ENCODE measurements at regions not wholly inside any gene's neighbourhood (a gene's known extent, or its start where the extent isn't known, plus 50 kb on each side); places are given as distances from the start of the nearest gene placed in this dataset.

- 91 to 93% methylated on average over 8 to 10 of the region's 10 CpGs for WGBS, 2 experiments
- Histone ChIP-seq H3K4me3 (ENCODE audit: insufficient read depth, low read depth, low read length) (no peak overlapping the region), H3K27me3 (ENCODE audit: control insufficient read depth, insufficient read depth, low read length, poor library complexity, severe bottlenecking) (peaks cover 7% of the 10 kb centered on the region), H3K27ac (ENCODE audit: insufficient read depth, low read depth, low read length, poor library complexity, severe bottlenecking) (no peak overlapping the region), H3K36me3 (ENCODE audit: control insufficient read depth, insufficient read depth, low read length) (no peaks in the 10 kb centered on the region), H3K9me3 (ENCODE audit: control insufficient read depth, low read length) (no peaks in the 10 kb centered on the region), H3K4me1 (ENCODE audit: control insufficient read depth, insufficient read depth, low read length) (peaks cover 13% of the 10 kb centered on the region)
These were observed 84.8 kb upstream of the PRDM11 start for GRCh38 chr11:45061641-45062040.

GRCh38 chr11:45062115-45062514 is 84.3 kb upstream of the PRDM11 start:
- no peak overlapping the region for H3K27ac ChIP-seq (ENCODE audit: insufficient read depth, low read depth, low read length, poor library complexity, severe bottlenecking)
- 97 to 98% methylated on average over 3 of the region's 3 CpGs for WGBS, 2 experiments
- H3K4me3 ChIP-seq (ENCODE audit: insufficient read depth, low read depth, low read length): no peak overlapping the region
- no peaks in the 10 kb centered on the region for H3K36me3 ChIP-seq (ENCODE audit: control insufficient read depth, insufficient read depth, low read length)
- H3K9me3 ChIP-seq (ENCODE audit: control insufficient read depth, low read length): no peaks in the 10 kb centered on the region
- H3K4me1 ChIP-seq (ENCODE audit: control insufficient read depth, insufficient read depth, low read length): peaks cover 11% of the 10 kb centered on the region
- peaks cover 7% of the 10 kb centered on the region for H3K27me3 ChIP-seq (ENCODE audit: control insufficient read depth, insufficient read depth, low read length, poor library complexity, severe bottlenecking)

GRCh38 chr11:45062974-45063635 is 83.3 kb upstream of the PRDM11 start:
- H3K27me3 ChIP-seq (ENCODE audit: control insufficient read depth, insufficient read depth, low read length, poor library complexity, severe bottlenecking): peaks cover 4% of the 10 kb centered on the region
- no peak overlapping the region for H3K4me3 ChIP-seq (ENCODE audit: insufficient read depth, low read depth, low read length)
- H3K27ac ChIP-seq (ENCODE audit: insufficient read depth, low read depth, low read length, poor library complexity, severe bottlenecking): no peak overlapping the region
- H3K36me3 ChIP-seq (ENCODE audit: control insufficient read depth, insufficient read depth, low read length): no peaks in the 10 kb centered on the region
- 93 to 99% methylated on average over 5 to 6 of the region's 6 CpGs for WGBS, 2 experiments
- no peaks in the 10 kb centered on the region for H3K9me3 ChIP-seq (ENCODE audit: control insufficient read depth, low read length)
- H3K4me1 ChIP-seq (ENCODE audit: control insufficient read depth, insufficient read depth, low read length): peaks cover under 1% of the 10 kb centered on the region

- 83 to 100% methylated on average over 1 of the region's 1 CpG for WGBS, 2 experiments
- H3K4me3 ChIP-seq (ENCODE audit: insufficient read depth, low read depth, low read length): no peak overlapping the region
- no peaks in the 10 kb centered on the region for H3K4me1 ChIP-seq (ENCODE audit: control insufficient read depth, insufficient read depth, low read length)
- no peaks in the 10 kb centered on the region for H3K9me3 ChIP-seq (ENCODE audit: control insufficient read depth, low read length)
- H3K36me3 ChIP-seq (ENCODE audit: control insufficient read depth, insufficient read depth, low read length): no peaks in the 10 kb centered on the region
- H3K27me3 ChIP-seq (ENCODE audit: control insufficient read depth, insufficient read depth, low read length, poor library complexity, severe bottlenecking): no peaks in the 10 kb centered on the region
- no peak overlapping the region for H3K27ac ChIP-seq (ENCODE audit: insufficient read depth, low read depth, low read length, poor library complexity, severe bottlenecking)
These were observed 82.8 kb upstream of the PRDM11 start for GRCh38 chr11:45063669-45064068.

GRCh38 chr11:45067966-45068365 is 78.5 kb upstream of the PRDM11 start:
- Histone ChIP-seq H3K4me3 (ENCODE audit: insufficient read depth, low read depth, low read length) (no peak overlapping the region), H3K9me3 (ENCODE audit: control insufficient read depth, low read length) (no peaks in the 10 kb centered on the region), H3K27me3 (ENCODE audit: control insufficient read depth, insufficient read depth, low read length, poor library complexity, severe bottlenecking) (no peaks in the 10 kb centered on the region), H3K4me1 (ENCODE audit: control insufficient read depth, insufficient read depth, low read length) (no peaks in the 10 kb centered on the region), H3K36me3 (ENCODE audit: control insufficient read depth, insufficient read depth, low read length) (no peaks in the 10 kb centered on the region), H3K27ac (ENCODE audit: insufficient read depth, low read depth, low read length, poor library complexity, severe bottlenecking) (no peak overlapping the region)
- 88 to 90% methylated on average over 1 of the region's 1 CpG for WGBS, 2 experiments

- no peak overlapping the region for H3K27ac ChIP-seq (ENCODE audit: insufficient read depth, low read depth, low read length, poor library complexity, severe bottlenecking)
- no peak overlapping the region for H3K4me3 ChIP-seq (ENCODE audit: insufficient read depth, low read depth, low read length)
- no peaks in the 10 kb centered on the region for H3K27me3 ChIP-seq (ENCODE audit: control insufficient read depth, insufficient read depth, low read length, poor library complexity, severe bottlenecking)
- H3K4me1 ChIP-seq (ENCODE audit: control insufficient read depth, insufficient read depth, low read length): peaks cover 20% of the 10 kb centered on the region
- no peaks in the 10 kb centered on the region for H3K36me3 ChIP-seq (ENCODE audit: control insufficient read depth, insufficient read depth, low read length)
- 97 to 98% methylated on average over 1 of the region's 1 CpG for WGBS, 2 experiments
- H3K9me3 ChIP-seq (ENCODE audit: control insufficient read depth, low read length): no peaks in the 10 kb centered on the region
These were observed 75.2 kb upstream of the PRDM11 start for GRCh38 chr11:45071232-45071631.

- 73 to 75% methylated on average over 11 of the region's 11 CpGs for WGBS, 2 experiments
- H3K27ac ChIP-seq (ENCODE audit: insufficient read depth, low read depth, low read length, poor library complexity, severe bottlenecking): no peak overlapping the region
- no peaks in the 10 kb centered on the region for H3K9me3 ChIP-seq (ENCODE audit: control insufficient read depth, low read length)
- H3K27me3 ChIP-seq (ENCODE audit: control insufficient read depth, insufficient read depth, low read length, poor library complexity, severe bottlenecking): no peaks in the 10 kb centered on the region
- no peak overlapping the region for H3K4me3 ChIP-seq (ENCODE audit: insufficient read depth, low read depth, low read length)
- H3K36me3 ChIP-seq (ENCODE audit: control insufficient read depth, insufficient read depth, low read length): no peaks in the 10 kb centered on the region
- peaks cover 20% of the 10 kb centered on the region for H3K4me1 ChIP-seq (ENCODE audit: control insufficient read depth, insufficient read depth, low read length)
These were observed 72.7 kb upstream of the PRDM11 start for GRCh38 chr11:45073685-45074141.

- Histone ChIP-seq H3K27me3 (ENCODE audit: control insufficient read depth, insufficient read depth, low read length, poor library complexity, severe bottlenecking) (no peaks in the 10 kb centered on the region), H3K4me3 (ENCODE audit: insufficient read depth, low read depth, low read length) (no peak overlapping the region), H3K9me3 (ENCODE audit: control insufficient read depth, low read length) (no peaks in the 10 kb centered on the region), H3K36me3 (ENCODE audit: control insufficient read depth, insufficient read depth, low read length) (no peaks in the 10 kb centered on the region), H3K4me1 (ENCODE audit: control insufficient read depth, insufficient read depth, low read length) (peaks cover 26% of the 10 kb centered on the region), H3K27ac (ENCODE audit: insufficient read depth, low read depth, low read length, poor library complexity, severe bottlenecking) (no peak overlapping the region)
- 81 to 82% methylated on average over 4 of the region's 4 CpGs for WGBS, 2 experiments
These were observed 70.9 kb upstream of the PRDM11 start for GRCh38 chr11:45075519-45075918.

GRCh38 chr11:45075952-45076351 is 70.5 kb upstream of the PRDM11 start:
- WGBS, 2 experiments: 91 to 93% methylated on average over 4 of the region's 4 CpGs
- Histone ChIP-seq H3K4me1 (ENCODE audit: control insufficient read depth, insufficient read depth, low read length) (peaks cover 26% of the 10 kb centered on the region), H3K27me3 (ENCODE audit: control insufficient read depth, insufficient read depth, low read length, poor library complexity, severe bottlenecking) (no peaks in the 10 kb centered on the region), H3K27ac (ENCODE audit: insufficient read depth, low read depth, low read length, poor library complexity, severe bottlenecking) (no peak overlapping the region), H3K36me3 (ENCODE audit: control insufficient read depth, insufficient read depth, low read length) (no peaks in the 10 kb centered on the region), H3K4me3 (ENCODE audit: insufficient read depth, low read depth, low read length) (no peak overlapping the region), H3K9me3 (ENCODE audit: control insufficient read depth, low read length) (no peaks in the 10 kb centered on the region)

GRCh38 chr11:45076761-45077160 is 69.7 kb upstream of the PRDM11 start:
- Histone ChIP-seq H3K4me3 (ENCODE audit: insufficient read depth, low read depth, low read length) (no peak overlapping the region), H3K36me3 (ENCODE audit: control insufficient read depth, insufficient read depth, low read length) (no peaks in the 10 kb centered on the region), H3K27me3 (ENCODE audit: control insufficient read depth, insufficient read depth, low read length, poor library complexity, severe bottlenecking) (no peaks in the 10 kb centered on the region), H3K27ac (ENCODE audit: insufficient read depth, low read depth, low read length, poor library complexity, severe bottlenecking) (no peak overlapping the region), H3K4me1 (ENCODE audit: control insufficient read depth, insufficient read depth, low read length) (peaks cover 26% of the 10 kb centered on the region), H3K9me3 (ENCODE audit: control insufficient read depth, low read length) (no peaks in the 10 kb centered on the region)
- WGBS, 2 experiments: 91 to 98% methylated on average over 2 of the region's 2 CpGs
